HepG2 (cell line): ENCODE measurements at regions not wholly inside any gene's neighbourhood (a gene's known extent, or its start where the extent isn't known, plus 50 kb on each side); places are given as distances from the start of the nearest gene placed in this dataset.

ENCODE experiments used
- ATAC-seq: fragments of 200-7000 bp; cut with Tn5 transposase; 3 replicates; pipeline ENCODE4 v1.9.1; 2020; ENCODE audit warnings: mild to moderate bottlenecking, moderate library complexity
- BruUV-seq: library from RNA; stranded (reverse); fragments of 400-500 nt; replicated peaks from 2 replicates; lab custom pipeline; 2021; lab: Mats Ljungman, UMichigan
- CTCF ChIA-PET: fragments of 300-600 bp; formaldehyde crosslinking; extraction: SDS; loops from one replicate; lab custom pipeline; 2021; ENCODE audit warnings: low total read pairs, inconsistent platforms, low intra/inter-chr PET ratio; lab: Yijun Ruan, JAX
- POLR2A ChIA-PET: fragments of 350-600 bp; sonication (Branson Sonifier 250); formaldehyde crosslinking; loops from one replicate; lab custom pipeline; 2020; ENCODE audit warnings: antibody characterized with exemption, inconsistent platforms; lab: Yijun Ruan, JAX
- DNase-seq: peaks from one replicate; pipeline ENCODE4 v3.0.0-alpha.2; 2015; ENCODE audit warnings: low spot score
- FAIRE-seq: peaks from 3 replicates; lab custom pipeline; 2011; peaks lifted over from hg19 to GRCh38; lab: Jason Lieb, UNC
- H2AFZ ChIP-seq: one replicate; pipeline ENCODE4 v1.6.1; 2011; ENCODE audit warnings: low read length, inconsistent platforms
- H3K27ac ChIP-seq: fragments of 300-600 bp; 3 replicates; pipeline ENCODE4 v1.8.0; 2011; ENCODE audit warnings: mixed run types, mild to moderate bottlenecking, mixed read lengths, low read length, inconsistent platforms; ENCODE audit not compliant: insufficient read depth; ENCODE audit errors: extremely low read length
- H3K27me3 ChIP-seq, 2 experiments: fragments of 200-600 bp in 1 of 2; 2 replicates in 1 of 2; 3 replicates in 1 of 2; pipeline versions ENCODE4 v1.6.0 to v1.8.0; 2011; ENCODE audit warnings: low read length in 2 of 2, mild to moderate bottlenecking in 2 of 2, moderate library complexity in 2 of 2, inconsistent platforms in 1 of 2; ENCODE audit not compliant: insufficient read depth in 2 of 2, control insufficient read depth in 1 of 2
- H3K36me3 ChIP-seq, 2 experiments: fragments of 200-600 bp in 1 of 2; replicated peaks in 1 of 2; 2 replicates in 1 of 2; 3 replicates in 1 of 2; pipeline versions ENCODE4 v1.5.1 to v1.8.0; 2011; ENCODE audit warnings: low read length in 2 of 2, inconsistent platforms in 1 of 2; ENCODE audit not compliant: insufficient read depth in 2 of 2, control insufficient read depth in 1 of 2
- H3K4me1 ChIP-seq: 2 replicates; pipeline ENCODE4 v1.5.1; 2012; ENCODE audit warnings: low read length, inconsistent platforms; ENCODE audit not compliant: insufficient read depth
- H3K4me2 ChIP-seq: 2 replicates; pipeline ENCODE4 v1.6.0; 2011; ENCODE audit warnings: low read depth, low read length, inconsistent platforms
- H3K4me3 ChIP-seq, 3 experiments: fragments of 200-600 bp in 1 of 3; sonication (generic), shearing (Covaris generic) in 1 of 3; replicated peaks in 1 of 3; 2 replicates each; pipeline ENCODE4 v1.5.1; 2011 to 2016; ENCODE audit warnings: low read length in 3 of 3, inconsistent platforms in 2 of 3, low read depth in 2 of 3, mild to moderate bottlenecking in 2 of 3, control low read depth in 1 of 3, mixed read lengths in 1 of 3; ENCODE audit not compliant: insufficient read depth in 1 of 3
- H3K79me2 ChIP-seq: one replicate; pipeline ENCODE4 v1.6.1; 2011; ENCODE audit warnings: low read length, inconsistent platforms; ENCODE audit not compliant: insufficient read depth
- H3K9ac ChIP-seq: 2 replicates; pipeline ENCODE4 v1.6.0; 2011; ENCODE audit warnings: mild to moderate bottlenecking, low read depth, low read length, inconsistent platforms; ENCODE audit not compliant: insufficient read depth
- H3K9me3 ChIP-seq: 2 replicates; pipeline ENCODE4 v1.5.1; 2012; ENCODE audit warnings: mild to moderate bottlenecking, low read length
- H4K20me1 ChIP-seq: 2 replicates; pipeline ENCODE4 v1.6.0; 2011; ENCODE audit warnings: inconsistent platforms, mild to moderate bottlenecking, low read length, moderate library complexity; ENCODE audit not compliant: insufficient read depth
- CEBPB ChIP-seq: IDR thresholded peaks from 2 replicates; pipeline ENCODE4 v1.6.1; 2011; ENCODE audit warnings: low read depth, low read length, improper control_type of control experiment, borderline replicate concordance
- CENPX ChIP-seq: sonication (generic); formaldehyde crosslinking; IDR thresholded peaks from 2 replicates; pipeline ENCODE4 v1.9.0; 2021; ENCODE audit warnings: mild to moderate bottlenecking, missing genetic modification reagents, moderate library complexity
- GATAD1 ChIP-seq: IDR thresholded peaks from 2 replicates; pipeline ENCODE4 v1.6.1; 2016; ENCODE audit warnings: missing genetic modification reagents, missing compliant biosample characterization
- IRF1 ChIP-seq: sonication (generic); formaldehyde crosslinking; IDR thresholded peaks from 2 replicates; pipeline ENCODE4 v1.4.0; 2020; ENCODE audit warnings: low read depth, mild to moderate bottlenecking, missing genetic modification reagents
- IRX3 ChIP-seq: sonication (generic); formaldehyde crosslinking; IDR thresholded peaks from 2 replicates; pipeline ENCODE4 v1.8.1; 2023; ENCODE audit warnings: mild to moderate bottlenecking, low read depth, missing genetic modification reagents, borderline replicate concordance
- KDM5B ChIP-seq: sonication (generic); formaldehyde crosslinking; IDR thresholded peaks from 2 replicates; pipeline ENCODE4 v1.4.0; 2020; ENCODE audit warnings: missing genetic modification reagents, mild to moderate bottlenecking, borderline replicate concordance
- KLF16 ChIP-seq, 2 experiments: sonication (generic) in 1 of 2; formaldehyde crosslinking in 1 of 2; IDR thresholded peaks; 2 replicates each; pipeline versions ENCODE4 v1.6.1 to v1.8.0; 2016 to 2023; ENCODE audit warnings: missing genetic modification reagents in 2 of 2, missing compliant biosample characterization in 1 of 2
- RELA ChIP-seq: sonication (generic); formaldehyde crosslinking; IDR thresholded peaks from 2 replicates; pipeline ENCODE4 v1.4.0; 2020; ENCODE audit warnings: missing genetic modification reagents
- SNAPC2 ChIP-seq: sonication (generic); formaldehyde crosslinking; IDR thresholded peaks from 2 replicates; pipeline ENCODE4 v1.8.1; 2022; ENCODE audit warnings: mild to moderate bottlenecking, missing genetic modification reagents
- ZNF484 ChIP-seq: sonication (generic); formaldehyde crosslinking; IDR thresholded peaks from 2 replicates; pipeline ENCODE4 v1.5.1; 2020; ENCODE audit warnings: mild to moderate bottlenecking, low read depth, missing genetic modification reagents, borderline replicate concordance
- ZNF678 ChIP-seq: sonication (generic); formaldehyde crosslinking; IDR thresholded peaks from 2 replicates; pipeline ENCODE4 v1.4.0; 2020; ENCODE audit warnings: mild to moderate bottlenecking, missing genetic modification reagents
- ZNF790 ChIP-seq: sonication (generic); formaldehyde crosslinking; IDR thresholded peaks from 2 replicates; pipeline ENCODE4 v1.8.0; 2022; ENCODE audit warnings: missing genetic modification reagents, mild to moderate bottlenecking, borderline replicate concordance
- WGBS: methylation state at CpG from one replicate; pipeline ENCODE4 v1.1.6; 2017; ENCODE audit warnings: low lambda C conversion rate; 5-methylcytosine and 5-hydroxymethylcytosine counted together
- in situ Hi-C: cut with HindIII; loops from 2 replicates; pipeline ENCODE4 v1.10.0; 2017; ENCODE audit warnings: low pct_unique_long_range_greater_than_20kb; ENCODE audit not compliant: extremely low pct_ligation_motif_present
- intact Hi-C: fragments of 100-400 bp; cut with micrococcal nuclease; formaldehyde crosslinking; loops from one replicate; pipeline ENCODE4 v1.10.0; 2022; ENCODE audit not compliant: unreplicated experiment

- POLR2A ChIA-PET = no interaction called here
- Histone ChIP-seq H3K9ac (no peak overlapping the region), H3K9me3 (no peaks in the 10 kb centered on the region), H3K4me1 (peaks cover 25% of the 10 kb centered on the region), H3K4me3 (no peak overlapping the region), H4K20me1 (no peaks in the 10 kb centered on the region), H3K79me2 (no peaks in the 10 kb centered on the region), H3K36me3 (no peaks in the 10 kb centered on the region), H3K27ac (no peak overlapping the region), H3K4me2 (no peak overlapping the region), H2AFZ (no peak overlapping the region), H3K27me3 (no peaks in the 10 kb centered on the region)
- ATAC-seq = no peak
- CTCF ChIA-PET = no interaction called here
- FAIRE-seq = no peak
- in situ Hi-C loops (no loop called here), intact Hi-C loops (no loop called here)
- no peak for DNase-seq
- TF ChIP-seq CEBPB (peak; percentile 13; the same call in 1 of the 2 replicates), ZNF484 (CRISPR knock-in tag) (no peak), KLF16 (CRISPR knock-in tag; IDR thresholded peaks at IDR 0.05) (no peak)
- no TSS peak for BruUV-seq
- WGBS = 51% methylated on average over 11 of the region's 14 CpGs
These were observed 186.4 kb downstream of the BCOR start for GRCh38 chrX:39911278-39911897.

GRCh38 chrX:39912126-39912525 is 185.6 kb downstream of the BCOR start:
- no peaks in the 10 kb centered on the region for H3K9me3 ChIP-seq
- TF ChIP-seq RELA (CRISPR knock-in tag) (no peak), IRX3 (CRISPR knock-in tag) (no peak), ZNF678 (no peak), ZNF790 (CRISPR knock-in tag) (no peak), KDM5B (CRISPR knock-in tag) (no peak), SNAPC2 (CRISPR knock-in tag) (no peak), CENPX (no peak), IRF1 (CRISPR knock-in tag) (no peak), GATAD1 (no peak)
- H3K9ac ChIP-seq = no peak overlapping the region
- H3K36me3 ChIP-seq = no peaks in the 10 kb centered on the region
- no peak overlapping the region for H3K4me3 ChIP-seq
- no peaks in the 10 kb centered on the region for H3K27me3 ChIP-seq
- in situ Hi-C loops (no loop called here), intact Hi-C loops (no loop called here)
- POLR2A ChIA-PET = no interaction called here
- DNase-seq (no peak), ATAC-seq (no peak), FAIRE-seq (no peak)
- CTCF ChIA-PET = no interaction called here
- H3K79me2 ChIP-seq = no peaks in the 10 kb centered on the region
- H2AFZ ChIP-seq = no peak overlapping the region
- H3K4me2 ChIP-seq = no peak overlapping the region
- H3K27ac ChIP-seq = no peak overlapping the region
- no CpG with 5 or more reads among the region's 7 CpGs for WGBS
- no peaks in the 10 kb centered on the region for H4K20me1 ChIP-seq
- BruUV-seq = no TSS peak
- H3K4me1 ChIP-seq = peaks cover 18% of the 10 kb centered on the region
